Stromal cell of bone marrow (primary cell): ENCODE measurements at regions not wholly inside any gene's neighbourhood (a gene's known extent, or its start where the extent isn't known, plus 50 kb on each side); places are given as distances from the start of the nearest gene placed in this dataset.
"Not testable (repeated sequence)": the region's sequence is repeated elsewhere in the genome, so short reads cannot be mapped to it uniquely, and the experiment has no call there.

Source experiments
- DNase-seq: peaks from one replicate; pipeline ENCODE4 v3.0.0-alpha.2; 2012; ENCODE audit warnings: low read depth

GRCh38 chr13:103639326-103639725, 573.1 kb upstream of the SLC10A2 start:
- DNase-seq, result no peak

GRCh38 chr13:103638706-103639105, 572.5 kb upstream of the SLC10A2 start:
- no peak for DNase-seq

- DNase-seq, result no peak
Observed at GRCh38 chr13:103634066-103634465, 567.8 kb upstream of the SLC10A2 start.

GRCh38 chr13:103625194-103625593, 559.0 kb upstream of the SLC10A2 start:
- no peak for DNase-seq

- no peak for DNase-seq
Observed at GRCh38 chr13:103618151-103618550, 551.9 kb upstream of the SLC10A2 start.

- no peak for DNase-seq
Observed at GRCh38 chr13:103615771-103616170, 549.6 kb upstream of the SLC10A2 start.

- DNase-seq, result no peak
Observed at GRCh38 chr13:103614761-103615160, 548.5 kb upstream of the SLC10A2 start.

- no peak for DNase-seq
Observed at GRCh38 chr13:103607995-103608394, 541.8 kb upstream of the SLC10A2 start.

GRCh38 chr13:103605546-103606326, 539.5 kb upstream of the SLC10A2 start:
- no peak for DNase-seq

GRCh38 chr13:103599870-103600269, 533.7 kb upstream of the SLC10A2 start:
- DNase-seq, result not testable (repeated sequence)

GRCh38 chr13:103598671-103599070, 532.5 kb upstream of the SLC10A2 start:
- DNase-seq, result no peak

GRCh38 chr13:103573446-103573845, 507.2 kb upstream of the SLC10A2 start:
- no peak for DNase-seq

GRCh38 chr13:103568314-103568713, 502.1 kb upstream of the SLC10A2 start:
- no peak for DNase-seq

- no peak for DNase-seq
Observed at GRCh38 chr13:103557878-103558277, 491.7 kb upstream of the SLC10A2 start.

- DNase-seq, result no peak
Observed at GRCh38 chr13:103556681-103557080, 490.5 kb upstream of the SLC10A2 start.

GRCh38 chr13:103547914-103548313, 481.7 kb upstream of the SLC10A2 start:
- DNase-seq, result no peak

GRCh38 chr13:103546271-103546670, 480.1 kb upstream of the SLC10A2 start:
- no peak for DNase-seq

GRCh38 chr13:103542648-103543047, 476.4 kb upstream of the SLC10A2 start:
- no peak for DNase-seq

- no peak for DNase-seq
Observed at GRCh38 chr13:103540382-103540765, 474.2 kb upstream of the SLC10A2 start.

- no peak for DNase-seq
Observed at GRCh38 chr13:103539721-103540381, 473.6 kb upstream of the SLC10A2 start.

GRCh38 chr13:103539265-103539664, 473.0 kb upstream of the SLC10A2 start:
- no peak for DNase-seq

GRCh38 chr13:103537616-103538015, 471.4 kb upstream of the SLC10A2 start:
- DNase-seq, result no peak

GRCh38 chr13:103531278-103531677, 465.1 kb upstream of the SLC10A2 start:
- no peak for DNase-seq

GRCh38 chr13:103528437-103528836, 462.2 kb upstream of the SLC10A2 start:
- no peak for DNase-seq
